GM23338 (cell line): ENCODE measurements at regions not wholly inside any gene's neighbourhood (a gene's known extent, or its start where the extent isn't known, plus 50 kb on each side); places are given as distances from the start of the nearest gene placed in this dataset.

Source experiments
- CTCF ChIP-seq, 2 experiments: fragments of 200-600 bp in 1 of 2; sonication (generic) in 1 of 2; conservative IDR thresholded peaks; 2 replicates each; pipeline versions ENCODE4 v1.5.1 to v1.6.1; 2016 to 2017; ENCODE audit warnings: antibody characterized with exemption in 2 of 2, low read depth in 2 of 2, mild to moderate bottlenecking in 2 of 2, moderate library complexity in 1 of 2
- EZH2 ChIP-seq: fragments of 200-600 bp; sonication (generic); IDR thresholded peaks from one replicate; pipeline ENCODE4 v1.8.0; 2017; ENCODE audit warnings: antibody characterized with exemption, mild to moderate bottlenecking, low read depth; ENCODE audit not compliant: unreplicated experiment
- EZH2phosphoT487 ChIP-seq: fragments of 200-600 bp; sonication (generic); IDR thresholded peaks from one replicate; pipeline ENCODE4 v1.8.1; 2018; ENCODE audit warnings: antibody characterized with exemption; ENCODE audit not compliant: unreplicated experiment
- POLR2AphosphoS5 ChIP-seq: IDR thresholded peaks from 2 replicates; pipeline ENCODE4 v1.6.1; 2016; ENCODE audit warnings: antibody characterized with exemption, low read depth
- REST ChIP-seq: IDR thresholded peaks from one replicate; pipeline ENCODE4 v1.6.1; 2018; ENCODE audit warnings: antibody characterized with exemption; ENCODE audit not compliant: unreplicated experiment
- ZNF331 ChIP-seq: fragments of 250-450 bp; sonication (Bioruptor Pico); IDR thresholded peaks from 2 replicates; pipeline ENCODE4 v1.5.0; 2020; ENCODE audit warnings: low read depth, mild to moderate bottlenecking, moderate library complexity

GRCh38 chr21:38119793-38120192, 137.0 kb upstream of the KCNJ15 start:
- no peak for TF ChIP-seq EZH2
- no peak for TF ChIP-seq CTCF (conservative IDR thresholded peaks at IDR 0.05; ENCODE audit: low read depth in 2 of 2)
- no peak for TF ChIP-seq POLR2AphosphoS5
- TF ChIP-seq ZNF331 (CRISPR knock-in tag) = no peak
- TF ChIP-seq EZH2phosphoT487 = no peak
- no peak for TF ChIP-seq REST
